ENCODE measurements at regions not wholly inside any gene's neighbourhood (a gene's known extent, or its start where the extent isn't known, plus 50 kb on each side); places are given as distances from the start of the nearest gene placed in this dataset.

- H3K9me3 ChIP-seq (ENCODE audit: low read length): no peaks in the 10 kb centered on the region
- DNase-seq (no peak), ATAC-seq (no peak)
- TF ChIP-seq EZH2phosphoT487 (IDR thresholded peaks at IDR 0.05; ENCODE audit: borderline replicate concordance, low read length) (no peak), EZH2 (IDR thresholded peaks at IDR 0.05; ENCODE audit: low read length, unreplicated experiment) (no peak), CTCF (conservative IDR thresholded peaks at IDR 0.05; ENCODE audit: low read depth, low read length) (no peak)
- ChIA-PET POLR2A (ENCODE audit: unreplicated experiment) (no interaction called here), CTCF (no interaction called here)
- no peak overlapping the region for H3K4me2 ChIP-seq (ENCODE audit: low read length)
- H2AFZ ChIP-seq (ENCODE audit: low read length): no peak overlapping the region
- no peak overlapping the region for H3K4me3 ChIP-seq (ENCODE audit: low read length)
- intact Hi-C loops (cut with micrococcal nuclease): no loop called here
- H3K9me2 ChIP-seq (replicated peaks; ENCODE audit: low read length): no peaks in the 10 kb centered on the region
- no peaks in the 10 kb centered on the region for H3F3A ChIP-seq (ENCODE audit: low read length, unreplicated experiment)
- BruUV-seq (replicated peaks): no TSS peak
- no peaks in the 10 kb centered on the region for H3K36me3 ChIP-seq (ENCODE audit: low read depth, low read length)
- no peaks in the 10 kb centered on the region for H3K4me1 ChIP-seq (ENCODE audit: insufficient read depth, low read length)
- no peak overlapping the region for H3K27ac ChIP-seq (ENCODE audit: low read length)
- H3K27me3 ChIP-seq (ENCODE audit: low read length): peaks cover 39% of the 10 kb centered on the region
- H3K9ac ChIP-seq (ENCODE audit: low read length): no peak overlapping the region
- H3K79me2 ChIP-seq (ENCODE audit: low read length): no peaks in the 10 kb centered on the region
- no peaks in the 10 kb centered on the region for H4K20me1 ChIP-seq (ENCODE audit: low read length)
Observed at GRCh38 chr16:86211265-86211664, 299.1 kb upstream of the FOXF1 start.

DNA sequence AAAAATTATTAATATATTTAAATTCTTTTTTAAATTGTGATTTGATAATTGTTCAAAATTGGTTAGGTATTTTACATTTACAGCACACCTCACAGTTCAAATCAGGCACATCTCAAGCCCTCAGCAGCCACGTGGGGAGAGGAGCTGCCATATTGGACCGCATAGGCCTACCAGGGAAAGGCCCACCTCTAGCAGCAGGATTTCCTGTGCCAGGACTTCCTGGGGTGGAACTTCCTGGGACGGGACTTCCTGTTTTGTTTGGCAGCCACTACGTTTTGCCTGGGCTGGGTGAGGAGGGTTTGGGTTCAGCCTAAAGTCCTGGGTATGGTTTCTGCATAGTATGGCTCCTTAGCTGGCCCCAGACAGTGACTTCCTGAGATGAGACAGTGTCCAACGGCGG lies 298.5 kb upstream of the FOXF1 start:
- Histone ChIP-seq H3K4me2 (ENCODE audit: low read length) (no peak overlapping the region), H2AFZ (ENCODE audit: low read length) (no peak overlapping the region), H3K9ac (ENCODE audit: low read length) (no peak overlapping the region), H4K20me1 (ENCODE audit: low read length) (no peaks in the 10 kb centered on the region), H3K27ac (ENCODE audit: low read length) (no peak overlapping the region), H3K27me3 (ENCODE audit: low read length) (peaks cover 45% of the 10 kb centered on the region), H3K9me3 (ENCODE audit: low read length) (no peaks in the 10 kb centered on the region), H3K4me3 (ENCODE audit: low read length) (no peak overlapping the region), H3K4me1 (ENCODE audit: insufficient read depth, low read length) (no peaks in the 10 kb centered on the region), H3K9me2 (replicated peaks; ENCODE audit: low read length) (no peaks in the 10 kb centered on the region), H3F3A (ENCODE audit: low read length, unreplicated experiment) (no peaks in the 10 kb centered on the region), H3K79me2 (ENCODE audit: low read length) (no peaks in the 10 kb centered on the region), H3K36me3 (ENCODE audit: low read depth, low read length) (no peaks in the 10 kb centered on the region)
- no peak for DNase-seq
- TF ChIP-seq EZH2 (IDR thresholded peaks at IDR 0.05; ENCODE audit: low read length, unreplicated experiment) (no peak), EZH2phosphoT487 (IDR thresholded peaks at IDR 0.05; ENCODE audit: borderline replicate concordance, low read length) (no peak)
- POLR2A ChIA-PET (ENCODE audit: unreplicated experiment): no interaction called here
- BruUV-seq (replicated peaks): no TSS peak
- intact Hi-C loops (cut with micrococcal nuclease): no loop called here
- ATAC-seq: no peak
- CTCF ChIA-PET: no interaction called here

GRCh38 chr16:86212706-86213436 lies 297.5 kb upstream of the FOXF1 start:
- ChIA-PET CTCF (no interaction called here), POLR2A (ENCODE audit: unreplicated experiment) (no interaction called here)
- TF ChIP-seq EZH2phosphoT487 (IDR thresholded peaks at IDR 0.05; ENCODE audit: borderline replicate concordance, low read length): no peak
- no peak for TF ChIP-seq CTCF (conservative IDR thresholded peaks at IDR 0.05; ENCODE audit: low read depth, low read length)
- no peak for TF ChIP-seq EZH2 (IDR thresholded peaks at IDR 0.05; ENCODE audit: low read length, unreplicated experiment)
- Histone ChIP-seq H3K9ac (ENCODE audit: low read length) (no peak overlapping the region), H4K20me1 (ENCODE audit: low read length) (no peaks in the 10 kb centered on the region), H3K4me3 (ENCODE audit: low read length) (no peak overlapping the region), H3F3A (ENCODE audit: low read length, unreplicated experiment) (no peaks in the 10 kb centered on the region), H3K4me2 (ENCODE audit: low read length) (no peak overlapping the region), H3K4me1 (ENCODE audit: insufficient read depth, low read length) (no peaks in the 10 kb centered on the region), H2AFZ (ENCODE audit: low read length) (no peak overlapping the region), H3K9me3 (ENCODE audit: low read length) (no peaks in the 10 kb centered on the region), H3K27ac (ENCODE audit: low read length) (no peak overlapping the region), H3K79me2 (ENCODE audit: low read length) (no peaks in the 10 kb centered on the region), H3K9me2 (replicated peaks; ENCODE audit: low read length) (no peaks in the 10 kb centered on the region), H3K27me3 (ENCODE audit: low read length) (peaks cover 55% of the 10 kb centered on the region), H3K36me3 (ENCODE audit: low read depth, low read length) (no peaks in the 10 kb centered on the region)
- intact Hi-C loops (cut with micrococcal nuclease): no loop called here
- no peak for DNase-seq
- no peak for ATAC-seq
- no TSS peak for BruUV-seq (replicated peaks)

Measured in PC-3 (cell line).